ENCODE measurements at regions not wholly inside any gene's neighbourhood (a gene's known extent, or its start where the extent isn't known, plus 50 kb on each side); places are given as distances from the start of the nearest gene placed in this dataset.

- H3K4me3 ChIP-seq (ENCODE audit: low read depth, low read length) = no peak overlapping the region
- TF ChIP-seq CTCF (IDR thresholded peaks at IDR 0.05; ENCODE audit: borderline replicate concordance, insufficient read depth, low read depth, low read length) = no peak
These were observed 366.4 kb upstream of the POM121L12 start for GRCh38 chr7:52669031-52669430.

- H3K4me3 ChIP-seq (ENCODE audit: low read depth, low read length) = no peak overlapping the region
- no peak for TF ChIP-seq CTCF (IDR thresholded peaks at IDR 0.05; ENCODE audit: borderline replicate concordance, insufficient read depth, low read depth, low read length)
These were observed 367.0 kb upstream of the POM121L12 start for GRCh38 chr7:52668435-52668834.

GRCh38 chr7:52659178-52659577, 376.3 kb upstream of the POM121L12 start:
- TF ChIP-seq CTCF (IDR thresholded peaks at IDR 0.05; ENCODE audit: borderline replicate concordance, insufficient read depth, low read depth, low read length) = no peak
- H3K4me3 ChIP-seq (ENCODE audit: low read depth, low read length) = no peak overlapping the region

- H3K4me3 ChIP-seq (ENCODE audit: low read depth, low read length) = no peak overlapping the region
- no peak for TF ChIP-seq CTCF (IDR thresholded peaks at IDR 0.05; ENCODE audit: borderline replicate concordance, insufficient read depth, low read depth, low read length)
These were observed 379.3 kb upstream of the POM121L12 start for GRCh38 chr7:52656098-52656497.

- no peak overlapping the region for H3K4me3 ChIP-seq (ENCODE audit: low read depth, low read length)
- TF ChIP-seq CTCF (IDR thresholded peaks at IDR 0.05; ENCODE audit: borderline replicate concordance, insufficient read depth, low read depth, low read length) = no peak
These were observed 382.8 kb upstream of the POM121L12 start for GRCh38 chr7:52652621-52653020.

GRCh38 chr7:52648872-52649271, 386.6 kb upstream of the POM121L12 start:
- no peak overlapping the region for H3K4me3 ChIP-seq (ENCODE audit: low read depth, low read length)
- no peak for TF ChIP-seq CTCF (IDR thresholded peaks at IDR 0.05; ENCODE audit: borderline replicate concordance, insufficient read depth, low read depth, low read length)

- no peak for TF ChIP-seq CTCF (IDR thresholded peaks at IDR 0.05; ENCODE audit: borderline replicate concordance, insufficient read depth, low read depth, low read length)
- no peak overlapping the region for H3K4me3 ChIP-seq (ENCODE audit: low read depth, low read length)
These were observed 388.4 kb upstream of the POM121L12 start for GRCh38 chr7:52647046-52647445.
